GM19324 (cell line): ENCODE measurements at regions not wholly inside any gene's neighbourhood (a gene's known extent, or its start where the extent isn't known, plus 50 kb on each side); places are given as distances from the start of the nearest gene placed in this dataset.

Experiments
- ATAC-seq: cut with Tn5 transposase; IDR thresholded peaks from one replicate; pipeline ENCODE4 v1.9.1; 2021; ENCODE audit warnings: mild to moderate bottlenecking, moderate library complexity; ENCODE audit not compliant: unreplicated experiment, low FRiP score

DNA sequence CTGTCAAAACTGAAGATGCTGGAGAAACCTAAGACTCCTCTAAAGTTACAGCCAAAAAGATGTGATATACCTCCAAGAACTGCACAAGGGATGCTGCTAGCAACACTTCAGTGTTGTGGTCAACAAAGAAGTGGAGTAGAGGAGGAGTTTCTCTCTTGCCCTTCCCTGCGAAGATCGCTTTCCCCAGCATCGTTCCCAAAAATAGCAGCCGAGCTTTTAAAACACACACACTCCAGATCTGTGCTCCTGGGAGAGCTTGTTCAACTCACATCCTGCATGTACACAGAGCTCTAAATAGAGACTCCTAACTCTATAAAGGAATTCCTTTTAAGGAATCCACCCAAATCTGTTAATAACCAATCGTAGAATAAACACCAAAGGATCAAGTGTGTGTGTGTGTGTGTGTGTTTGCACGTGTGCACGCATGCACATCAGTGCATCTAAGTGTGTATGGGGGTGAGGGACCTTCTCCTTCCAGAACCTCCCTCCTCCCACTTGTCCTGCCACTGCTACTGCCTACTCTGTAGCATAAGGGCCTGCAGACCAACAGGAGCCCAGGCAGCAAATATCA is 58.5 kb downstream of the PSMG1 start:
- no peak for ATAC-seq

DNA sequence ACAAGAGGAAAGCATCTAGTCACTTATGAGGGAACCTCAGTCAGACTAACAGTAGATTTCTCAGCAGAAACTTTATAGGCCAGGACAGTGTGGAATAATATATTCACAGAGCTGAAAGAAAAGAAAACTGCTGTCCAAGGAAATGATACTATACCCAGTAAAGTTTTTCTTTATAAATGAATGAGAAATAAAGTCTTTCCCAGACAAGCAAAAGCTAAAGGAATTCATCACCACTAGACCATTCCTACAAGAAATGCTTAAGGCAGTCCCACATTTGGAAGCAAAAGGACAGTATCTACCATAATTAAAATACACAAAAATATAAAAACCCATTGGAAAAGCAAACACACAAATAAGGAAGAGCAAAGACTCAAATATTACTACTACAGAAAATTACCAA is 59.9 kb downstream of the PSMG1 start:
- ATAC-seq = no peak

DNA sequence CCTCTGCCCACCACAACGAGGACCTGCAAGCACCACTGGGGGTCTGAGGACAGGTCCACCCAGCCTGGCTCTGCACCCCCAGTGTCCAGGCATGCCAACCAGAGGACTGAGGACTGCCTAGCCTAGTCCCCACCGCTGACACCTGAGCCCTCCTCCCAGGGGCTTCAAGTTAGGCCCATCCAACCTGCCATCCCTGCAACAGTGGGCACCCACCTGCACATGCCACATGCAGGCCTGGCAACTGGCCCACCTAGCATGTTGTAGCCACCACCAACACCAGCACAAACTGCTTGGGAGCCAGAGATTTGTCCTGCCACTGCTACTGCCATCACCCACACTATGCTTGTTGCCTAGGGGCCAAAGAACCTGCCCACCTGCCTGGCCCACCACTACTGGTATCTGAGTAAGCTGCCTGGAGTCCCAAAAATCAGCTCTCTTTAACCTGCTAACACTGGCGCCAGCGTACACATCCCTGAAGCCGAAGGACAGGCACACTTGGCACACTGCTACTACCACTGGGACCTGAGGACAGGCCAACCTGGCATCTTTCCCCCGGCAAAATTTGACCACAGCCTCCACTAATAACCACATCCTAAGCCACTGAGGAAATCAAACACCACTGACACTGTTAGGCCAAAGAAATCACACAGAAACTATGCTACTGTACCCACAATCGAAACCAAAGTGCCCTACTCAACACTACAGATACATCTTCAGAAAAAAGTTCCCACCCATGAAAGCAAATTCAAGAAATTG is 61.5 kb downstream of the PSMG1 start:
- no peak for ATAC-seq

DNA sequence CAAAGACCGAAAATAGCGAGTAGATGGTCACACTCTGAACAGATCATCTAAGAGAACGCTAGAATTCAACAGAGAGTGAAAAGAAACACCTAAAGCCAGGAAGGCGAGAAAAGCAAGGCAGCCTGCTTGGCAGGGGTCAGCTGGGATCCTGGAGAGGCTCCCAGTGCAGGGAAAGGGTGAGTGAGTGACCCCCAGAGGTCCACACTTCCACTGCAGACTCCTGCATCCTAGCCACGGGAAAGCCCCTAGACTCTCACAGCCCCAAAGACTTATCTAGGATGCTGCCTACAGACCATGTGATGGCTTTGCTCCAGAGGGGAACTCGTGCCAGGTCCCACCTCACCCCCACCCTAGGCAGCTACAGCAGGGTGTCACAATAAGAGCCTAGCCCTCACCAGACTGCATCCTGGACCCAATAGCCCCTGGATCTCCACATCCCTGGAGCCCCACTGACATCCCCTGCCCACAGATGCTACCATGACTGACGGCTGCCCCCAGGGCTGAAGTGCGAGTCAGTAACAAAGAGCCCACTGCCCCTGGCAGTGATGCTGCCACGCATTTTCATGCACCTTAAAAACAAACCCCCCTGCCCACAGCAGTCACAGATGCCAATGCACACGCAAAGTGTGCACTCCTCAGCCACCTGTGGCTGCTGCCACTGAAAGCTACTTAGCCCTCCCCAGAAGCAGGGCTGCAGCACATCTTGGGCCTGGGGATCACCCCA is 62.2 kb downstream of the PSMG1 start:
- ATAC-seq = no peak

DNA sequence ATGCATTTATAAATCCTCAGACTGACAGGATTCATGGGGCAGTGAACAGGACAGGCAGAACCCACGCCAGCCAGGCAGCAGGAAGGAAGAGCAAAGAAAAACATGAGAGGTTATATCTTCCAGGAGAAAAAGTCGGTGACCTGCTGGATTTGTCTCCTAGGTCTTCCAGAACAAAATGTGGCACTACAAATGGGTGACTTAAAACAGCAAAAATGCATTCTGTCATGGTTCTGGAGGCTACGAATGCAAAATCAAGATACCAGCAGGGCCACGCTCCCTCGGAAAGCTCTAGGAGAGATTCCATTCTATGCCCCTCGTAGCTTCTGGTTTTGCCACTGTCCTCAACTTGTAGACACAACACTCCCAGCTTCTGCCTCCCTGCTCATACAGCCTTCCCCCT is 63.4 kb downstream of the PSMG1 start:
- ATAC-seq = no peak

DNA sequence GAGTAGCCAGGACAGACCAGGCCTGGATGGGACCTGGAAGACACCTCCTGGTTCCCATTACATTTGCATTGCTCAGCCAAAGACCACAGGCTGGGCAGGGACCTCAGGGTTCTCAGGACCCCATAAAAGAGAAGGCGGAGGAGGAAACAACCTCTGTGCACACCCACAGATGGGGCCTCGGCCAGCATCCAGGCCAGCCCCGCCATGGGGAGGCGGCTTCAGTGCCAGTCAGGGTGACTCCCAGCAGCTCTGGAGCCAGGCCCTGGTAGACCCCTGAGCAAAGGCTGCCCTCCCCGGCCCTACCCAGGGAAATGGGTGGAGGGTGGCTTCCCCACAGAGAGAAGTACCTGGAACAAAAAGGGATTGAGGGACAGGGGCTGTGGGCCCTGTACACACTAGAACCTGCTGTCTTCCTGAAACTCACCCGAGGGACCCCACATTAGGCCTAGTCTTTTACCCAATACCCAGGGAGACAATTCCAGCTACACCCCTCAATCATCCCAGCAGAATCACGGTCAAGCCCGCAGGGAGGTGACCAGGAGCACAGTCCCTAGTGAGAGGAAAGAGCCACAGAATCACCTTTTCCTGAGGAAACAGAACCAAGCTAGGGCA is 64.5 kb downstream of the PSMG1 start:
- ATAC-seq = no peak

DNA sequence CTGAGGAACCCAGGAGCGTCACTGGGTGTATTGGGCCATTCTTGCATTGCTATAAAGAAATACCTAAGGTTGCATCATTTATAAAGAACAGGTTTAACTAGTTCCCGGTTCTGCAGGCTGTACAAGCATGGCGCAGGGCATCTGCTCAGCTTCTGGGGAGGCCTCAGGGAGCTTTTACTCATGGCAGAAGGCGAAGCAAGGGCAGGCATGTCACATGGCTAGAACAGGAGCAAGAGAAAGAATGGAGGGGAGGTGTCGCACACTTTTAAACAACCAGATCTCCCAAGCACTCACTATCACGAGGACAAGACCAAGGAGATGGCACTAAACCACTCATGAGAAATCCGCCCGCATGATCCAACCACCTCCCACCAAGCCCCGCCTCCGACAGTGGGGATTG is 65.2 kb downstream of the PSMG1 start:
- ATAC-seq = no peak

DNA sequence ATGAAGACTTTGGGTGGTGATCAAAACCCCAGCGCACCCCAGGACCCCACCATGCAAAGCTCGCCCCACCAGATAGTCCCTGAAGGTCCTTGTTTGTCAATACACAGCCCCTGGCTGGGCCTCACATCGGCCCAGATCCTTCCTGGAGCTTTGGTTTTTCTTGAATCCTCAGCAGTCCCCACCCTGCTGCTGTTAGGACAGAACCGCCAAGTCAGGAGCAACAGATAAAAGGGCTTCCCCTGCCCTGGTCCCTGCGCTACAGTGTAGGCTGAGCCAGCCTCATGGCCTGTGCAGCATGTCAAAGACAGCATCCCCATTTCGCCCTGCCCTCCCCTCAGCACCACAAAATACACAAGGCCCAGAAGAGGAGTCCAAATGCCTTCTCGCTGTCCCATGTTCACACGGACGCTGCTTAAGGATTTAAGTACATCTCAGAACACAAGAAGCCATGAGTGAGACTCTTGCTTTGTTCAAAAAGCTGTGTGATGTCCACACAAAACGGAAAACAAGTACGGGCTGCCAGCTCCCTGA is 65.7 kb downstream of the PSMG1 start:
- no peak for ATAC-seq

DNA sequence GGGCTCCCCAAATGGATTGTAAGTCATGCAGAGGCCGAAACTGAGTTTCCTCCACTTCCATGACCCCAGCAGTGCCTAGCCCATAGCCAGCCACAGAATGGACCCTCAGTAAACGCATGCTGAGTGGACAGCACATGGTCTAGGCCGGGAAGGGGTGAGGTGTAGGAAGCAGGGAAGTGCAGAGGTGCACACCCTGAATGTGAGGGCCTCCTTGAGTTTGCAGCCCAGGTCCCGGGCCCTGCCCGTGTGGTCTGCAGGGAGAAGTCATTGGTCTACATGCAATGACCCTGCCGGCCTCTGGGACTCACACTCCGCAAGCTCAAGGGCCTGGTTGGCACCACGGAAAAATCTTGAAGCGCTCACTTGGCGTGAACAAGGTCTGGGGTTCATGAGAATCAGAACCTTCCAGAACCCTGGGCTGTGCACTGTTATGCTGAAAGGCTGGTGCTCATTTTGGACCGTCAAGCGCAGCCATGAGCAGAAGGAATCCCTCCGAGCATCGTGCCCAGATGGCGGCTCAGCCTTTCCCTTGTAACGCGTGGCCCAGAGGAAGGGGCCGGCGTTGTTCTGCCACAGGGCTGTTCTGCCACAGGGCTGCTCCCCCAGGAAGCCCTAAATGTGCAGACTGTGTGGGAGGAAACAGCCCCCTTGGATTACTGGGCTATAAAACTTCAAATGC is 66.4 kb downstream of the PSMG1 start:
- no peak for ATAC-seq

DNA sequence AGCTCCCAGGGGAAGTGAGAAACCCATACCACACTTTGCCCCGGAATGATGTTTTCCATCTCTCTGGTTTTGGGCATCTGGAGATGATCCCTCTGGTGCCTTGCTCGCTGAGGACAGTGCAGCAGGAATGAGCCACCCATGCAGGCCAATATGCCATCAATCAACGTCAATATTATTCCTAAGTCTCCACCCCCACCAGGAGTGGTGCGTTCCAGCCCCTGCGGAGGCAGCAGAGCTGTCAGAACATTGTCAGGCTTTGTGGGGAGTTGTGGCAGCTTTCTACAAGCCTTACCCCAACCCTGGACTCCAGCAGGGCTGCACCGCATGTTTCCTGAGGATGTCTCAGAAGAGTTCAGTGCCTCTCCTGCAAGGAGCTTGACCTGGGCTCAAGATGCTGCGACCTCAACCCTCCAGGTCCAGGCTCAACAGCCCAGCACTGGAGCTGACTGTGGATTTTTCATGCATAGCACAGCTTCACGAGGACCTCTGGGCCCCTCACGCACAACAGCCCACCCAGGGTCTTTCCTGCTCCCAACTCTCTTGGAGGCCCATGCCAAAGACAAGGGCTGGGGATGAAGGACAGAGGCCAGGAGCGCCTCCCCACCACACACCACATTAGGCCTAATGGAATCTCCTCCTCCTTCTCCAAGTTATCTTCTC is 67.5 kb downstream of the PSMG1 start:
- ATAC-seq = no peak

DNA sequence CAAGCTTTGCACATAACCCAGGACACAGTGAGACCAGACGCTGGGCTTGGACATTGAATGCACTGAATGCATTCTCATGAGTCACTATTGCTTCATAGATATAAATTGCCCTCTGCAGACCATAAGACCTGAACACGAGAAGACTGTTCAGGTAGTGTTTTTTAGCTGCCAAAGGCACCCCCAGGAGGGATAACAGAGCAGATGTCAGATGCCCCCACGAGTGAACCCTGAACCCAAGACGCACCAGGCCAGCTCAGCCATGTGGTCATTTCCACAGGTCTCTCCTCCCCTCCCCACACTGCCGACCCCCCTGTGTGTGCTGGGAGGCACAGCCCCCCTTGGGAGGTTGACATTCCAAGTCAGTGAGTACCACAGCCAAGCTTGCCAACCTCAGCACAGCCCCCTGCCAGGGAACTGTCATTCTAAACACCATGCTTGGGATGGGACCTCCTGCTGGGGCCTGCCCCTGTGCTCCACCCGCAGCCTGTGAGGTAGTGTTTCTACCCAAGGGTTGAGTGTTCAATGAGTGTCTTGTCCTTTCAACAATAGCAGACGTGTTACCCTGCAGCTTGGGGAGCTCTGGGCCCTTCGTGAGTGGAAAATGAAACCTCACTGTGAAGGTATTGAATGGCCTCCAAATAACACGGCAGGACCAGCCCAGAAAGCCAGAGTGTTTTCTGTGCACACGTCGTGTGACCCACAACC is 68.2 kb downstream of the PSMG1 start:
- no peak for ATAC-seq

DNA sequence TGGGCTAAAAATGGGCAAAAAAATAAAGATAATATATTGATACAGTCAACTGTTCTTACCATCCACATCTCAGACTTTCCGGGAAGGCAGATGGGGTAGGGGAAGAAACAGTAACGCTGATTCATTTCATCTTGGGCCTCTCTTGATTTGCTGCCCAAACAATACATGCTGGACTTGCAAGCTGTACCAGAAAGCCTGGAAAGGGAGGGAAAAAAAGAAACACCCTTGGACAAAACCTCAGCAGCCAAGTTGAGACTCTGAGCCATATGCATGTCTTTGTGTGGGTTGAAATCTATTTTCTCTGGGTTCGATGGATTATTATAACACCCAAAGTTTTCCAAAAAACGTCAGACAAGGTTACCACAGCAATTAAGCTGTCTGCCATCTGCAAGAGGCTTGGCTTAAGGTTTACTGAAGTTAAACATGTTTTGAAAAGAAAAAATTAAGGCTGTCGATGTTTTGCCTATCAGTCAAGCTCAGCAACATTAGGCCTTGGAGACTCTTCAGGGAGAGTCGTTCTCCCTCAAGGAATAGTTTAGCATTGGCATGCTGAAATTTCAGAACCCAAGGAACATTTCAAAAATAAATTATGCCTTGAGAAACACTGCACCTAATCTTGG is 71.2 kb downstream of the PSMG1 start:
- no peak for ATAC-seq

DNA sequence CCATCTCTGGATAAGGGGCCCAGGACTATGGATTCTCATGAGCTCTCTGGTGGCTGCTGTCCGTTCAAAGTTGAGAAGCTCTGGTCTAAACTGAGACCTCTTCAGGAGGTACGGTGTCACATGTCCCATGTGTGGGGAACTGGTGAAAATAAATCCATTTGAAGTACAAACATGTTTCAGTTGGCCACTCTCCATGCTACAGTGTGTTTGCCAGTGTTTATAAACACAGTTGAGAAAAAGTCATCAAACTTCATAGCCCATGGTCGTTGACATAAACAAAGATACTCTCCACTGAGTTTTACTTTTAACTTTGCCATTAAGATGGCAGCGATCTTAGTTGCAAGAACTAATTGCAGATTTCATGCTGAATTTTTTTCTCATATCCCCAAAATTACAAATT is 72.8 kb downstream of the PSMG1 start:
- no peak for ATAC-seq

DNA sequence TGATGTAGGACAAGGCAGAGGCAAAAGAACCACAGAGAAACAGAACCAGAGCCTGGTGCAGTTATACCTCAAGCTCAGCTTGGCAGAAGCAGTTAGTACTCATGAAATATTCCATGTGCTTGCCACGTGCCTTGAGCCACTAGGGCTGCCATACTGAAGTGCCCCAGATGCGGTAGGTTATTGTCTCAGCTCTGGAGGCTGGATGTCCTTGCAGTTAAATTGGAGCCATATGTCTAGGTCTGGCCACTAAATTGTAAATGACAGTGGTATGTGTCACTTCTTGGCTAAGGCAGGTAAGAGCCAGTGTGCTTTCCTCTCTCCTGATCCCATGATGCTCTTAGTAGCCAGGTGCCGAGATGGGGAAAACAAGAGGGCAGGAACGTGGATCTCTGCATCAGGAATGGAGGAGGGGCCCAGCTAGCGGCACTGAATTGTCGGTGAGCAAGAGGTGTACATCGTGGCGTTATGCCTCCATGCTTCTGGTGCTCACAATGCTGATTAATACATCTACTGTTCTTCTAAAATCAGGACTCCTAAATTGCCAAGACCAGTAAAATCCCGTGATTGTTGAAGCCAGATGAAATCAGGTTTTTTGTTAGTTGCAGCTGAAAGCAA is 73.5 kb downstream of the PSMG1 start:
- ATAC-seq = no peak

DNA sequence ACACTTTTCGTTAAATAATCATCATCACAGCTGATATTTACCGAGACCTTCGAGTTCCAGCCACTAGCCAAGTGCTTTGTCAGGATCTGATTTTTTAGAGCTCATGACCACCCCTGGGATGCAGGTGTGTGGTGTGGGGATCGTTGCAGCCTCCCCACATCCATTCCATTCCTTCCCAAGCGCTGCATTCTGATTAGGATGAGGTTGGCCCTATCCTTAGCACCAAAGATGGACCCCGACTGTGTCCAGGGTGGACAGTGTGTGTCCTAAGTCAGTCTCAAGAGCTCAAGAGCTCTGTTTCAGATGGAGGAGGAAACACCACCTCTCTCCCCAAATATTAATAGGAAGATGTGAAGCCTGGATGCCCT is 74.1 kb downstream of the PSMG1 start:
- no peak for ATAC-seq

DNA sequence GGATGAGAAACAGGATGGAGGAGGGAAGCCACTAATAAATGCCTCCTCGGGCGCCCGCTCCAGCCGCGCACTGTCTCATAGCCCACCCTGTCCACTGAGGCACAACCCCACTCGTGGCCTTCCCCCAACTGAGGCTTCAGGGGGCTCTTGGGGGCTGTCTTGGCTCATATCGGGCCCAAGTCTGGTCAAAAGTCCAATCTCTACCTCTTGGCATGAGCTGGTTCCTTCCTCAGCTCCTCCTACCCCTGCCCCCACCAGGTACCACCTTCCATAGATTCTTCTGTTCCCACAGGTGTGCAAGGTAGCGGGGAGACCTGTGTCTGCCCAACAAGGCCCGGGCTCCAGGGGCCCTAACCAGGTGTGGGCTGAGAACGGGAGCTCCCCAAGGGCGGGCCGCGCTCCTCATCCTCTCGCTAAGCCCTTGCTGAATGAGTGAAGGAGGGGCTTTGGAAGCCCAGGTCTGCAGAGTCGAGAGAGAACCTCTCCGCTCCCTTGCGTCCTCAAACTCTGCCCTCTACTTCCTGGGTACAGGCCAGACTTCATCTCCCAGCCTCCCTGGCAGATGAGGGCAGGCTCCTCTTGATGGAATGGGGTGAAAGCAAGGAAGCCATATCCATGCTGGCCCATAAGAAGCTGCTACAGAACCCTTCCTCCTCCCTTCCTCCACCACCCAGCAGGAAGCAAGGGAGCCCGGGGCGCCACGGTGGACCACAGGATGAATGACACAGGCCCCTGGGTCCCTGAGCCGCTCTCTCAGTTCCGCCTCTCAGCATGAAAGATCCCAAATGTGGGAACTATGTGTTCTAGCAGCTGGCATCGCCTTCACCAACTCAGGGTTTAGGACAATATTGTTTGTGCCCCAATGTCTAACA is 74.7 kb downstream of the PSMG1 start:
- ATAC-seq = no peak

DNA sequence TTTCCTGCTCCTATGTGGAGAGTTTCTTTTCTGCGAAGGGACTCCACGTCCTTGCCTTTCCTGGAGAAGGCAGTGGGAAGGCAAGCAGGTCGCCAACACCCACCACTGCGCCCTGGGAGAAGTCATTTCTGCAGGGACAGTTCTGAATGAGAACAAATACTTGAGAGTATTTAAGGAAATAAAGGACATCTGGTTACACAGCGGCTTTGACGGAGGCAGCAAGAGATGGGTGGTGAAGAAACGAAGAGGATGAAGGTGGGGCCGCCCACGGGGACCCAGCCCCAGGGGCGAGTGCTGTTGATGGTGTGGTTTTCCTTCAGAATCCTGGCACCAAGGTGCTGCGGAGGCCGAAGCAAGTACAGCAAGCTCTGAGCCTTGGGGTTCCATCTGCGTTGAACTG is 75.5 kb downstream of the PSMG1 start:
- ATAC-seq = no peak
